OCI-LY7 (cell line): ENCODE measurements at regions not wholly inside any gene's neighbourhood (a gene's known extent, or its start where the extent isn't known, plus 50 kb on each side); places are given as distances from the start of the nearest gene placed in this dataset.

Source experiments
- BruUV-seq: library from RNA; stranded (reverse); fragments of 400-500 nt; replicated peaks from 2 replicates; lab custom pipeline; 2021; lab: Mats Ljungman, UMichigan
- CTCF ChIA-PET: fragments of 300-600 bp; sonication (Branson Sonifier 250); formaldehyde crosslinking; loops from one replicate; lab custom pipeline; 2022; ENCODE audit warnings: antibody characterized with exemption; ENCODE audit not compliant: unreplicated experiment; lab: Charles Lee
- POLR2A ChIA-PET: fragments of 300-600 bp; sonication (Branson Sonifier 250); formaldehyde crosslinking; loops from one replicate; lab custom pipeline; 2022; ENCODE audit warnings: antibody characterized with exemption; lab: Charles Lee
- DNase-seq: peaks from one replicate; pipeline ENCODE4 v3.0.0-alpha.2; 2015; ENCODE audit warnings: low spot score
- H2AFZ ChIP-seq: fragments of 200-600 bp; sonication (generic), shearing (Covaris generic); 2 replicates; pipeline ENCODE4 v1.6.1; 2014; ENCODE audit warnings: mild to moderate bottlenecking, antibody characterized with exemption, low read length, moderate library complexity
- H3K27ac ChIP-seq: fragments of 200-600 bp; sonication (generic); 2 replicates; pipeline ENCODE4 v1.5.1; 2014; ENCODE audit warnings: mixed run types, low read depth, mild to moderate bottlenecking, moderate library complexity, low read length, inconsistent platforms; ENCODE audit not compliant: poor library complexity, severe bottlenecking
- H3K36me3 ChIP-seq: fragments of 200-600 bp; sonication (generic); 2 replicates; pipeline ENCODE4 v1.6.1; 2014; ENCODE audit warnings: mild to moderate bottlenecking, antibody characterized with exemption, low read length, moderate library complexity, mixed read lengths; ENCODE audit not compliant: insufficient read depth
- H3K4me1 ChIP-seq: fragments of 200-600 bp; sonication (generic); 2 replicates; pipeline ENCODE4 v1.5.1; 2014; ENCODE audit warnings: mild to moderate bottlenecking, low read length; ENCODE audit not compliant: insufficient read depth, poor library complexity, severe bottlenecking
- H3K4me2 ChIP-seq: fragments of 200-600 bp; sonication (generic); 2 replicates; pipeline ENCODE4 v1.6.1; 2014; ENCODE audit warnings: mild to moderate bottlenecking, low read length
- H3K4me3 ChIP-seq: fragments of 200-600 bp; sonication (generic); 2 replicates; pipeline ENCODE4 v1.5.1; 2014; ENCODE audit warnings: mild to moderate bottlenecking, low read depth, low read length; ENCODE audit not compliant: poor library complexity, severe bottlenecking
- H3K79me2 ChIP-seq: fragments of 200-600 bp; sonication (generic); 2 replicates; pipeline ENCODE4 v1.6.1; 2016; ENCODE audit warnings: low read depth, mild to moderate bottlenecking, low read length, moderate library complexity, mixed read lengths; ENCODE audit not compliant: insufficient read depth
- H3K9me2 ChIP-seq: fragments of 200-600 bp; sonication (generic); 2 replicates; pipeline ENCODE4 v1.6.1; 2016; ENCODE audit warnings: mild to moderate bottlenecking, low read length, mixed read lengths; ENCODE audit not compliant: insufficient read depth
- H3K9me3 ChIP-seq: fragments of 200-600 bp; sonication (generic); 2 replicates; pipeline ENCODE4 v1.6.1; 2014; ENCODE audit warnings: mild to moderate bottlenecking, mixed run types, low read length, mixed read lengths
- H4K20me1 ChIP-seq: fragments of 200-600 bp; sonication (generic); 2 replicates; pipeline ENCODE4 v1.6.1; 2014; ENCODE audit warnings: mild to moderate bottlenecking, antibody characterized with exemption, low read length, moderate library complexity, mixed read lengths; ENCODE audit not compliant: insufficient read depth
- CTCF ChIP-seq: fragments of 200-600 bp; sonication (generic); conservative IDR thresholded peaks from 2 replicates; pipeline ENCODE4 v1.5.1; 2014; ENCODE audit warnings: mild to moderate bottlenecking, antibody characterized with exemption, low read length, moderate library complexity, mixed read lengths
- EZH2phosphoT487 ChIP-seq: fragments of 200-600 bp; sonication (generic); IDR thresholded peaks from 2 replicates; pipeline ENCODE4 v1.6.1; 2018; ENCODE audit warnings: low read depth, borderline replicate concordance, mild to moderate bottlenecking, mixed run types, antibody characterized with exemption, low read length, moderate library complexity, mixed read lengths
- intact Hi-C: fragments of 100-400 bp; cut with micrococcal nuclease; formaldehyde crosslinking; loops from one replicate; pipeline ENCODE4 v1.10.0; 2022; ENCODE audit not compliant: unreplicated experiment

- H3K27ac ChIP-seq: no peak overlapping the region
- H3K4me3 ChIP-seq: no peak overlapping the region
- TF ChIP-seq CTCF: no peak
- no peak for TF ChIP-seq EZH2phosphoT487
- ChIA-PET CTCF (no interaction called here), POLR2A (no interaction called here)
- no peaks in the 10 kb centered on the region for H4K20me1 ChIP-seq
- no peak overlapping the region for H2AFZ ChIP-seq
- H3K4me2 ChIP-seq: no peak overlapping the region
- no peaks in the 10 kb centered on the region for H3K79me2 ChIP-seq
- no peak for DNase-seq
- intact Hi-C loops: no loop called here
- H3K4me1 ChIP-seq: no peaks in the 10 kb centered on the region
- no peaks in the 10 kb centered on the region for H3K9me3 ChIP-seq
- H3K9me2 ChIP-seq: no peaks in the 10 kb centered on the region
- BruUV-seq: no TSS peak
- H3K36me3 ChIP-seq: no peaks in the 10 kb centered on the region
These were observed 70.7 kb upstream of the ANXA10 start for GRCh38 chr4:168021666-168022065.

DNA sequence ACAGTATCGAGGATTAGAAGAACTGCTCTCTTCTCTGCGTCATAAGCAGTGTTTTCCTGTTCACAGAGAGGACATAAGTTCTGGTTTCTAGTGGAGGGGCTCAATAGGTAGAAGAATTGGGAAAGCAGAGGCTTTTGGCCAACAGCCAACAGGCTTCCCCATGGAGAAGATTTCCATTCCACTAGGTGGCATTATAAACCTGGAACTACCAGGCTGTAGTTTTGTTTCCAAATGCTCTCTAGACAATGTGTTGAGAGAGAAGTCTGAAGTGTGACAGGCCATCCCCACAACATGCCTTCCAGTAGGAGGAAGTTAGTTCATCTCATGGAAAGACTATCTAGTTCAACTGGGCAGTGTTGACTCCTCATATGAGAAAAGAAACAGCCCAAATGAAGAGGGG lies 63.8 kb upstream of the ANXA10 start:
- no peak overlapping the region for H3K4me2 ChIP-seq
- CTCF ChIA-PET: no interaction called here
- no peak overlapping the region for H3K27ac ChIP-seq
- H3K9me2 ChIP-seq: no peaks in the 10 kb centered on the region
- no peaks in the 10 kb centered on the region for H3K36me3 ChIP-seq
- H2AFZ ChIP-seq: no peak overlapping the region
- no peaks in the 10 kb centered on the region for H3K9me3 ChIP-seq
- POLR2A ChIA-PET: no interaction called here
- no peaks in the 10 kb centered on the region for H3K4me1 ChIP-seq
- TF ChIP-seq CTCF (no peak), EZH2phosphoT487 (no peak)
- H3K4me3 ChIP-seq: no peak overlapping the region
- intact Hi-C loops: no loop called here
- H3K79me2 ChIP-seq: no peaks in the 10 kb centered on the region
- H4K20me1 ChIP-seq: no peaks in the 10 kb centered on the region
- DNase-seq: no peak
- no TSS peak for BruUV-seq

- H3K4me2 ChIP-seq: no peak overlapping the region
- H3K4me1 ChIP-seq: no peaks in the 10 kb centered on the region
- H2AFZ ChIP-seq: no peak overlapping the region
- H3K9me3 ChIP-seq: no peaks in the 10 kb centered on the region
- no peaks in the 10 kb centered on the region for H3K79me2 ChIP-seq
- no peak overlapping the region for H3K27ac ChIP-seq
- H3K9me2 ChIP-seq: no peaks in the 10 kb centered on the region
- POLR2A ChIA-PET: no interaction called here
- no peaks in the 10 kb centered on the region for H4K20me1 ChIP-seq
- TF ChIP-seq EZH2phosphoT487 (no peak), CTCF (no peak)
- intact Hi-C loops: no loop called here
- DNase-seq: no peak
- CTCF ChIA-PET: no interaction called here
- H3K4me3 ChIP-seq: no peak overlapping the region
- H3K36me3 ChIP-seq: no peaks in the 10 kb centered on the region
- no TSS peak for BruUV-seq
These were observed 63.3 kb upstream of the ANXA10 start for GRCh38 chr4:168028970-168029597.
